Amniotic stem cell (primary cell): ENCODE measurements at regions not wholly inside any gene's neighbourhood (a gene's known extent, or its start where the extent isn't known, plus 50 kb on each side); places are given as distances from the start of the nearest gene placed in this dataset.

Experiments used
- DNase-seq: peaks from one replicate; lab custom pipeline; 2025; lab: John Stamatoyannopoulos, UW

- DNase-seq = no peak
Observed at GRCh38 chr21:16538936-16539440, 809.2 kb downstream of the USP25 start.

DNA sequence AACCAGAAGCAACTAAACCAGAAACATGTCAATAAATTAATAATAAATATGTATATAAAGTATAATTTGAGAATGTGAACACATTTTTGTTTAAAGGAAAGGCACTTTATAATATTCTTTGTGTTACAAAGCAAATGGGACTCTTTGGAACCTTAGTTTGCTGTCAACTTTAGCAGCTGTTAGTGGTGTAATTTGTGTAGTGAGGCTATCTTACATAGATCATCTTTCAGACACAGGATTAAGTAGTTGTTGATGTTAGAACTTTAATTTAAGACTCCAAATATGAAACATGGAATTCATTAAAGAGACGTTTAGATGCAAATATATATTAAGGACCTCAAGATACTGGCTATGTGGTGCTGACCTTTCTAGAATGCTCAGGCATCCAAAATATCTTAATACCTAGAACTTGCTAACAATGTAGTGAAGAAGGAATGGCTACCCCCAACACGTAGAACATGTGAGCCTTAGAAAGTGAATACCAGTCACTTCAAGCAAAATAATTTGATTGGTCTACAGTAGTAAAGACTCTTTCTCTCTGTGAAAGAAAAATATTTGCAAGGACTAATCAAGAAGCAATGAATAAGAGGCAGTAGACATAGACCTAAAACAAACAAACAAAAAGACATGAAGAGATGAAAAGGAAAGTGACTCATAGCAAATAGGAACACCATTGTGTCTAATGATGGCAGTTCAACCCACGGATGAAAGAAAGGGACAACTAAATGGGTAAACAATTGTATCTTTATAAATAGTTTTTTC is 811.4 kb downstream of the USP25 start:
- DNase-seq = no peak

GRCh38 chr21:16550118-16550517 is 820.3 kb downstream of the USP25 start:
- no peak for DNase-seq

DNA sequence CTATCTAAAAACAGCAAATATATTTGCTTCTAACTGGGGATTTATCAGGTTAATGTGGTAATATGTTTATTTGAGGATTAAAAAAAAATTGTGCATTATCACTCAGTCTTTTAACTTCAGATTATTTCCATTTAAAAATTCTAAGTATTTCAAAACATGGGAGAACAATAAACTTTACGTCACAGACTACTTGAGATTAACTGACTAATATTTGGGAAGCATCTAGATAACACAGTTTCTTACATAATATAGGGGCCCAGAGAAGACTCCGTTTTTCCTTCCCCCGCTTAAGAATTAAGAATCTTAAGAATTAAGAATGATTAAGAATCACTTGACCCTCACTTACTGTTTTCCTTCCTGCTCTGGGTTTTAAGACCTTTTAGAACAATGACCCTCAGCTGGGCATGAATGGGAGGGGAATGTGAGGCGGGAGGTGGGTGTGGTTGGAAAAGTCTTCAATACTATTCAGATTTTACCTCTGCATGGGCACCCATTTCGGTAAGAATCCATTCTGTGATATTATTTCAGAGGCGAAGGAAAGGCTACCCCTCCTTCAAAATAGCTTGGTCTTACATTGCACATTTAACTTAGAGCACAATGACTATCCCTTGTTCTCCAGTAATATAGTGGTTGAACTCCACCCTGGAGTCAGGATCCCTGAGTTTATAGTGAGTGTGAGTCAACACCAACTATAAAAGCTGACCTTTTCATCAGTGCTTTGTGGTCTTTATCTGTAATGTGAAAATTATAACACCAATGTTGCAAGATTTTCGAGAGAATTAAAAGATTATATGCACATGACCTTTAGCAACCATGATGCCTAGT is 821.3 kb downstream of the USP25 start:
- DNase-seq = no peak

DNA sequence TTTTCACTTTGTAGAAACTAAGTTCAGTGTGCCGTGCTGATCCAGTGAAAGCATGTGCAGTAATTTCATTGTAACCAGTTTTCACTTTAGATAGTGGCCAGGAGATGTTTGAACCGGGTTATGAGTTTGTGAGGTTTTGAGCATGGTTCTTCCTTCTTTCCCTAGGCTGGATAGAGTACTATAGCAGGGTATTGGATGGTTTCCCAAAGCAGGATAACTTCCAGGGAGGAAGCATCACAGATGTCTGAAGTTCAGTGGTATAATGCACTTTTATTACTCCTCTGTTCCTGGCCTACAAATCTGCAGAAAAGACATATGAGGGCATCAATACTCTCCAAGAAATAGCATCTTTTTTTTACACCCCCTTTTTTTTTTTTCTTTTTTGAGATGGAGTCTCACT is 823.1 kb downstream of the USP25 start:
- no peak for DNase-seq

- DNase-seq = no peak
Observed at GRCh38 chr21:16554503-16554902, 824.7 kb downstream of the USP25 start.

- no peak for DNase-seq
Observed at GRCh38 chr21:16563116-16563515, 833.3 kb downstream of the USP25 start.

GRCh38 chr21:16563795-16564194 is 834.0 kb downstream of the USP25 start:
- no peak for DNase-seq

DNA sequence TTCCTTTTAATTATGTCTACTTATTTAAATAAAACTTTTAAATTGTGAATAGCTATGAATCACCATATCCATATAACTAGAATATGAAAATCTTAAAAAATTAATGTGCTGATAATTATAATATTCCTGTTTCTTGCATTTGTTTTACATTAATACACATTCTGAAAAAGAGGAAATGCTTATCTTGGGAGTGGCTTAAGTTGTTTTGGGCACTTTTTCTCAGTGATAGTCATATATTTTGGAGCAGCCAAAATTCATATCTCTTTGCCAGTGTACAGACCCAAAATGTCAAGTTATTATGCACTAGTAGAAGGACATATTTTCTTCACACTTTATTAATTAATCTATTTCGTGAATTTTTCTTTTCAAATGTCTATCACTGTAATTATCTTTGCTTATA is 838.5 kb downstream of the USP25 start:
- DNase-seq = no peak

GRCh38 chr21:16568661-16569060 is 838.9 kb downstream of the USP25 start:
- no peak for DNase-seq

- DNase-seq = no peak
Observed at GRCh38 chr21:16569679-16570078, 839.9 kb downstream of the USP25 start.

GRCh38 chr21:16570171-16570570 is 840.4 kb downstream of the USP25 start:
- no peak for DNase-seq

DNA sequence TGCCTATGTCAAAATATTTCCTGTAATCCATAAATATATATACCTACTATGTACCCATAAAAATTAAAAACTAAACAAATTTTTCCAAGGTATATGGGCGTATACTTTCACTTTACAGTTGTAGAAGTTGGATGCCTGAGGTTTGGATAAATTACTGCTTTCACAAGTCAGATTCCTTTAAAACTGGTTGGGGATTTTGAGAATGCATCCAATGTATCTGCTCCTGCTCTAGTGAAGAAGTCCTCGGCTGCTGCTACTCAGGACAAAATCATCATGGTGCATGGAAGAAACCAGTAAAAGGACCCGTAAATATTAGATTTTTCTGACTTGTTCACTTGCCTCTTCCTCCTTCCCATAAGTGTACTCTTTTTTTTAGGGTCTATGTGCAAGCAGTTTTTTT is 841.1 kb downstream of the USP25 start:
- DNase-seq = no peak

DNA sequence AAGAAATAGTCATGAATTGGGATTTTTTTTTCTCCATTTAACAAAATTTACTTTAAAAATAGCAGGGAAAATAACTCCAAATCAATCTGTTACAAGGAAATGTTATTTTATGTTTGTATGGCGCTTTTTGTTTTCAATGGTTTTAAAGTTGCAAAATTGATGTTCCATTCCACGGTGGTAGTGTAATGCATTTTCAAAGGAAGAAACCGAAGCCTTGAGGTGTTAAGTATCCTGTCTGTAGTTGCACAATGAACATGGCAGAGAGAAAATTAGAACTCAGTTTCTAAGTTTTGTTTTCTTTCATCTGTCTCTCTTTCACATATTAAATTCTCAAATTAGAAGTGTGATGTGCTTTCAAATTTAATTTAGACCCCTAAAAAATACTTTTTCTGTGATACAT is 841.8 kb downstream of the USP25 start:
- DNase-seq = no peak

- DNase-seq = no peak
Observed at GRCh38 chr21:16572032-16572431, 842.2 kb downstream of the USP25 start.

- DNase-seq = no peak
Observed at GRCh38 chr21:16573578-16573977, 843.8 kb downstream of the USP25 start.

DNA sequence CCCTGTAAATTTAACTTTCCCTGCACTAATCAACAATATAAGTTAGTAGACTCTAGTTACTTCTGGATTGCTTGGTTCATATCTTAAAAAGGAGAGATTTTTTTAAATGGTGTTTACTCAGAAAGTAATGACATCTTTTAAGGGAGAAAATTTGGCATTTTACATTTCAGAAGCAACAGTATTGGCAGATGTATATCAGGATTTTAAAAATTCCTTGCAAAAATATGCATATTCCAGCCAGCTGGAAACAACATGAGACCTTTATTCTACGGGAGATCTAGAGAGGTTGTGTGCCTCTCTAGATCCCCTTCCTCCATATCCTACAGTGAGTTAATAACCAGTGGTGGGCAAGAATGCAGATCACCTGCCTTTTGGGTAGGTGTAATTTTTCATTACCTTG is 848.2 kb downstream of the USP25 start:
- no peak for DNase-seq

DNA sequence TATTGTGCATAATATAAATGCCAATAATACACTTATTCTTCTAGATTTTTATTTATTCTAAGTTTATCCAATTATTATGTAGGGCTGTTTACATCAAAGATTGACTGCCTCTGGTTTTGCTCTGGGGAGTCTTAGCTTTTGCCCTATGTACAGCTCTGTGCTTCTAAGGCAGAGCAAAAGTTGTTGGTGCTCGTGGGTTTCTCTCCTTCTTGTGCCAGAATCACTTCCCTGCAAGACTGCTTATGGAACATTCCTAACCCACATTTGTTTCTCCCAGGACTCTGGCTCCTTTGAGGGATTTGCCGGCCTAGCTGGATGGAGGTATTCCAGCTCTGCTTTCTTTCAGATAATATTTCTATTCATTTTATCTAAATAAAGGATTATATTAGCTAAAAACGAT is 849.1 kb downstream of the USP25 start:
- DNase-seq = no peak

DNA sequence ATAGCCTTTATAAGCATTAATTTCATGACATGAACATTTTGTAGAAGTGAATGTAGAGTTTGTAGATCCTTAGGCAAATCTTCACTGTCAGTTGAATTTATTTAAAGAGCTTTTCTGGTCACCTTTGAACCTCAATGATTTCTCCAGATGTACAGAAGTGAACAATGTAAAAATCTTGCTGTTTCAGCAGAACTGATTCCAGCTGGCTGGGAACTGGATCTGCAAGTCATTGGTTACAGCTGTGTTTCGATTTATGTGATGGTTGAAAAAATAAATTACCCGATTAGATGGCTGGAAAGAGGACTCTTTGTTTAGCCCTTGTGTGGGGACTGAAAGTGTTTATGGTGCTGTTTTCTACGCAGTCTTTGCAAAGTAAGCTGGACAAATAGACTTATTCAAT is 849.8 kb downstream of the USP25 start:
- no peak for DNase-seq

GRCh38 chr21:16580661-16581060 is 850.9 kb downstream of the USP25 start:
- no peak for DNase-seq

DNA sequence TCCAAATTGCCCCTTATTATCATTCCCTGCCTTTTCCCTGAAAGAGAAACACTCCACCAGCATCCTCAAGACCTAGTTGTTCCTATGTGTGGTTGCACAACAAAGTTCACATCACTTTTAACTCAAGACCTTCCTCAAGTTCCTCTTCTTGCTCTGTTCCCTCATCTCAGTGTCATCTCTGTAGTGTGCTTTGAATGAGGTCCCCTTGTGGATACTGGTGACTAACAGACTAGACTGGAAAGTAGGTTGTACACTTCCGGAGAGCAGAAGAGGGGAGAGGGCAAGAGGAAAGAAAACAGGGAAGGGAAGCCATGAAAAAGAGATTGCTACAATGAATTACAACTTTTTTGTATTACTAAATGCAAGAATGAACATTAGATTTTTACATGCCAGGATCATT is 853.8 kb downstream of the USP25 start:
- DNase-seq = no peak

- DNase-seq = no peak
Observed at GRCh38 chr21:16584756-16585155, 855.0 kb downstream of the USP25 start.

DNA sequence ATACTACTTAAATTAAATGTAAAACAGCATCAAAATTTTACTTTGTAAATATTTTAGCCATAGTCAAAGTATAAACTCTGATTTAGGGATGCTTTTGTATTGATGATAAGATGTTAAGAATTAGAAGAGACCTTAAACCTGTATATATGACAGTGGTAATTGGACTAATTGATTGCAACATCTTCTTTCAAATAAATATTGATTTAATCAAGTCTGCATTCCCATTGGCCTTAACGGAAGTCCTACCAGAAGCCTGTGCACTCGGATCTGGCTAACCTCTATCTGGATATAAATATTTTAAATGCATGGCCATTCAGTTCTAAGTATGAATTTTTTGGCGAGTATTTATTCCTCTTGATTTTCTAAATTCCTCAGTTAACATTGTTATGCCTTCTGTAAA is 856.1 kb downstream of the USP25 start:
- DNase-seq = no peak
